T47D (cell line): ENCODE measurements at regions not wholly inside any gene's neighbourhood (a gene's known extent, or its start where the extent isn't known, plus 50 kb on each side); places are given as distances from the start of the nearest gene placed in this dataset.
A peak's percentile ranks its signal among the peaks of the same experiment; 100 is the strongest.
"Not testable (repeated sequence)": the region's sequence is repeated elsewhere in the genome, so short reads cannot be mapped to it uniquely, and the experiment has no call there.

Source experiments
- DNase-seq, 2 experiments: peaks; one replicate each; pipeline versions ENCODE4 v3.0.0 to v3.0.0-alpha.2; 2011 to 2012; ENCODE audit warnings: low read depth in 1 of 2, low spot score in 1 of 2
- JUND ChIP-seq: IDR thresholded peaks from 2 replicates; pipeline ENCODE4 v1.6.1; 2012; ENCODE audit warnings: low read depth
- in situ Hi-C: cut with HindIII; loops from 2 replicates; pipeline ENCODE4 v1.10.0; 2016; ENCODE audit warnings: low sequenced_read_pairs, low pct_unique_long_range_greater_than_20kb

GRCh38 chrX:139332441-139332840 lies 198.1 kb upstream of the F9 start:
- no peak for DNase-seq
- in situ Hi-C loops = no loop called here
- TF ChIP-seq JUND = no peak

GRCh38 chrX:139327355-139327754 lies 203.2 kb upstream of the F9 start:
- DNase-seq = no peak
- in situ Hi-C loops = no loop called here
- no peak for TF ChIP-seq JUND

- no peak for DNase-seq
- no peak for TF ChIP-seq JUND
- in situ Hi-C loops = no loop called here
These were observed 205.8 kb upstream of the F9 start for GRCh38 chrX:139324756-139325155.

- DNase-seq, in situ Hi-C loops: not testable (repeated sequence)
These were observed 209.7 kb upstream of the F9 start for GRCh38 chrX:139320661-139321354.

- DNase-seq, in situ Hi-C loops: not testable (repeated sequence)
These were observed 223.9 kb upstream of the F9 start for GRCh38 chrX:139306675-139307074.

GRCh38 chrX:139304471-139304870 lies 226.1 kb upstream of the F9 start:
- DNase-seq = peak in 1 of 2 experiments; percentile 3
- in situ Hi-C loops = no loop called here
- no peak for TF ChIP-seq JUND

- no peak for TF ChIP-seq JUND
- in situ Hi-C loops = no loop called here
- DNase-seq = no peak
These were observed 231.2 kb upstream of the F9 start for GRCh38 chrX:139299309-139299708.

GRCh38 chrX:139298437-139298836 lies 232.1 kb upstream of the F9 start:
- no peak for DNase-seq
- in situ Hi-C loops = no loop called here
- no peak for TF ChIP-seq JUND

- no peak for TF ChIP-seq JUND
- DNase-seq = no peak
- in situ Hi-C loops = no loop called here
These were observed 232.9 kb upstream of the F9 start for GRCh38 chrX:139297638-139298037.

GRCh38 chrX:139293991-139294390 lies 236.5 kb upstream of the F9 start:
- TF ChIP-seq JUND = no peak
- in situ Hi-C loops = no loop called here
- DNase-seq = no peak

GRCh38 chrX:139290310-139290709 lies 240.2 kb upstream of the F9 start:
- no peak for TF ChIP-seq JUND
- DNase-seq = no peak
- in situ Hi-C loops = no loop called here

GRCh38 chrX:139287155-139287924 lies 243.2 kb upstream of the F9 start:
- DNase-seq = no peak
- in situ Hi-C loops = no loop called here
- TF ChIP-seq JUND = no peak

GRCh38 chrX:139286342-139286741 lies 244.2 kb upstream of the F9 start:
- no peak for TF ChIP-seq JUND
- DNase-seq = no peak
- in situ Hi-C loops = no loop called here
